ENCODE measurements at regions not wholly inside any gene's neighbourhood (a gene's known extent, or its start where the extent isn't known, plus 50 kb on each side); places are given as distances from the start of the nearest gene placed in this dataset.
A peak's percentile ranks its signal among the peaks of the same experiment; 100 is the strongest.

GRCh38 chr4:179976777-179977176 lies 2266.4 kb upstream of the TENM3 start:
- DNase-seq, result no peak

- DNase-seq, result no peak
Measured at GRCh38 chr4:179977378-179977777, 2265.8 kb upstream of the TENM3 start.

GRCh38 chr4:179981161-179981560 lies 2262.0 kb upstream of the TENM3 start:
- no peak for DNase-seq

- DNase-seq, result no peak
Measured at GRCh38 chr4:179989975-179990374, 2253.2 kb upstream of the TENM3 start.

GRCh38 chr4:180009316-180009715 lies 2233.9 kb upstream of the TENM3 start:
- DNase-seq, result no peak

GRCh38 chr4:180028682-180029081 lies 2214.5 kb upstream of the TENM3 start:
- no peak for DNase-seq

GRCh38 chr4:180031330-180031729 lies 2211.9 kb upstream of the TENM3 start:
- DNase-seq, result no peak

- no peak for DNase-seq
Measured at GRCh38 chr4:180041576-180041975, 2201.6 kb upstream of the TENM3 start.

GRCh38 chr4:180052629-180053028 lies 2190.6 kb upstream of the TENM3 start:
- DNase-seq, result no peak

- DNase-seq, result no peak
Measured at GRCh38 chr4:180054291-180054690, 2188.9 kb upstream of the TENM3 start.

- peak; percentile 22 for DNase-seq
Measured at GRCh38 chr4:180057299-180057721, 2185.9 kb upstream of the TENM3 start.

GRCh38 chr4:180057891-180058671 lies 2185.1 kb upstream of the TENM3 start:
- peak; percentile 38 for DNase-seq

- DNase-seq, result peak; percentile 70
Measured at GRCh38 chr4:180058691-180059215, 2184.4 kb upstream of the TENM3 start.

- DNase-seq, result peak; percentile 17
Measured at GRCh38 chr4:180059216-180059881, 2183.9 kb upstream of the TENM3 start.

GRCh38 chr4:180060159-180060889 lies 2182.9 kb upstream of the TENM3 start:
- DNase-seq, result peak; percentile 22

- DNase-seq, result no peak
Measured at GRCh38 chr4:180081072-180081471, 2162.1 kb upstream of the TENM3 start.

- DNase-seq, result peak; percentile 7
Measured at GRCh38 chr4:180084561-180084960, 2158.6 kb upstream of the TENM3 start.

GRCh38 chr4:180086480-180087190 lies 2156.6 kb upstream of the TENM3 start:
- DNase-seq, result no peak

GRCh38 chr4:180098586-180098985 lies 2144.6 kb upstream of the TENM3 start:
- no peak for DNase-seq

GRCh38 chr4:180099957-180100356 lies 2143.2 kb upstream of the TENM3 start:
- DNase-seq, result no peak

- DNase-seq, result no peak
Measured at GRCh38 chr4:180100433-180101344, 2142.5 kb upstream of the TENM3 start.
